Vagina (tissue), 2 donors: ENCODE measurements at regions not wholly inside any gene's neighbourhood (a gene's known extent, or its start where the extent isn't known, plus 50 kb on each side); places are given as distances from the start of the nearest gene placed in this dataset.

Source experiments
- CTCF ChIP-seq, 3 experiments: fragments of 450-650 bp in 2 of 3; fragments of 200-600 bp in 1 of 3; sonication (generic) in 1 of 3; IDR thresholded peaks; one replicate each; pipeline ENCODE4 v1.5.1; 2017 to 2019; ENCODE audit warnings: antibody characterized with exemption in 3 of 3, mild to moderate bottlenecking in 2 of 3, moderate library complexity in 2 of 3
- POLR2A ChIP-seq, 2 donors: fragments of 450-650 bp; IDR thresholded peaks; one replicate each; pipeline ENCODE4 v1.6.1; 2017; ENCODE audit warnings: antibody characterized with exemption in 2 of 2, mild to moderate bottlenecking in 2 of 2, moderate library complexity in 2 of 2
- POLR2AphosphoS5 ChIP-seq, 2 donors: sonication (generic); formaldehyde crosslinking; IDR thresholded peaks; one replicate each; pipeline ENCODE4 v1.9.0; 2017; ENCODE audit warnings: antibody characterized with exemption in 2 of 2, mild to moderate bottlenecking in 2 of 2, low read depth in 1 of 2; ENCODE audit not compliant: insufficient read depth in 1 of 2

DNA sequence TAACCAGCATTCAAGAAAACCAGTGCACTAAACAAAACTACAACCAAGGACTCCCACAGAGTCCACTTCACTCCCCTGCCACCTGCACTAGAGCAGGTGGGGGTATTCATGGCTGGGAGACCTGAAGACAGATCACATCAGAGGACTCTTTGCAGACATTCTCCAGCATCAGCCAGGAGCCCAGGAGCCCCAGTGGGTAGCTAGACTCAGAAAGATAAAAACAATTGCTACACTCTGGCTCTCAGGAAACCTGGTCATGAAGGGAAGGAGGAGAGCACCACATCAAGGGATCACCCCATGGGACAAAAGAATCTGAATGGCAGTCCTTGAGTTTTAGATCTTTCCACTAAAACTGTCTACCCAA is 472.1 kb downstream of the PLPP3 start:
- TF ChIP-seq CTCF (IDR thresholded peaks at IDR 0.05) (no peak), POLR2A (IDR thresholded peaks at IDR 0.05) (no peak), POLR2AphosphoS5 (IDR thresholded peaks at IDR 0.05; ENCODE audit: insufficient read depth in 1 of 2, low read depth in 1 of 2) (no peak)
